ENCODE measurements at regions not wholly inside any gene's neighbourhood (a gene's known extent, or its start where the extent isn't known, plus 50 kb on each side); places are given as distances from the start of the nearest gene placed in this dataset.
"Not testable (repeated sequence)": the region's sequence is repeated elsewhere in the genome, so short reads cannot be mapped to it uniquely, and the experiment has no call there.

GRCh38 chr5:18653216-18653752 is 1019.0 kb downstream of the TAF11L14 start:
- FAIRE-seq (no peak), ATAC-seq (no peak), DNase-seq (no peak)
- H3K36me3 ChIP-seq, result no peaks in the 10 kb centered on the region
- H3K27ac ChIP-seq, result no peak overlapping the region
- no peak for TF ChIP-seq CTCF (IDR thresholded peaks at IDR 0.05)
- 89 to 91% methylated on average over 1 of the region's 1 CpG for WGBS, 2 donors
- no peaks in the 10 kb centered on the region for H3K9me3 ChIP-seq
- intact Hi-C loops (cut with DNase I), result no loop called here
- H3K27me3 ChIP-seq, result no peaks in the 10 kb centered on the region
- no peaks in the 10 kb centered on the region for H3K4me1 ChIP-seq
- H3K4me3 ChIP-seq, result no peak overlapping the region

- ATAC-seq (no peak), FAIRE-seq (peak; percentile 32), DNase-seq (no peak)
- Histone ChIP-seq H3K27me3 (no peaks in the 10 kb centered on the region), H3K36me3 (no peaks in the 10 kb centered on the region), H3K27ac (no peak overlapping the region), H3K9me3 (no peaks in the 10 kb centered on the region), H3K4me1 (no peaks in the 10 kb centered on the region), H3K4me3 (no peak overlapping the region)
- no peak for TF ChIP-seq CTCF (IDR thresholded peaks at IDR 0.05)
- intact Hi-C loops (cut with DNase I), result no loop called here
Measured at GRCh38 chr5:18660511-18660910, 1026.3 kb downstream of the TAF11L14 start.

DNA sequence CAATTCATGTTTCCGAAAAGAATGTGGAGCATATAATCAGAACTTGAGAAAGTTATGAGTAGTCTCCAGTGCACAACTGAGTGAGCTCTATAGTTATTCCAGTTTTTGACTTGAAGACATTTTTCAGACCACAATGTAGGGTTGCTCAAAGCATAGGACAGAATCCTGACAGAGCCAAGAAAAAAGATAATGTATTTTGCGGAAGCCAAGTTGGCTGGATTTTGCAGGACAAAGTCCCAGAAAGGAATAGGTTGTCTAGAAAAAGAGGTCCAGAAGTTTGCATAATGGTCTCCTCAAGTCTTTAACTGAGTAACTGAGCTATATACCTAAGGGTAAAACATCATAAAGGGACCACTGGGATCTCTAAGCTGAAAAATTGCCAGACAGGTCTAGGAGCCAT is 1028.0 kb downstream of the TAF11L14 start:
- intact Hi-C loops (cut with DNase I), result no loop called here
- no peak for DNase-seq
- 84 to 86% methylated on average over 2 of the region's 2 CpGs for WGBS, 2 donors

GRCh38 chr5:18674212-18674611 is 1040.0 kb downstream of the TAF11L14 start:
- H3K4me1 ChIP-seq; H3K4me3 ChIP-seq; H3K27ac ChIP-seq; H3K9me3 ChIP-seq; H3K27me3 ChIP-seq; FAIRE-seq; intact Hi-C loops (cut with DNase I); H3K36me3 ChIP-seq; DNase-seq; ATAC-seq: not testable (repeated sequence)
- 29 to 67% methylated on average over 2 to 4 of the region's 4 CpGs for WGBS, 2 donors

More for the DNA sequence above, 1028.0 kb downstream of the TAF11L14 start:
- ATAC-seq (no peak), FAIRE-seq (no peak)
- Histone ChIP-seq H3K27me3 (no peaks in the 10 kb centered on the region), H3K4me3 (no peak overlapping the region), H3K4me1 (no peaks in the 10 kb centered on the region), H3K9me3 (no peaks in the 10 kb centered on the region), H3K36me3 (no peaks in the 10 kb centered on the region), H3K27ac (no peak overlapping the region)
- TF ChIP-seq CTCF (IDR thresholded peaks at IDR 0.05), result no peak

DNA sequence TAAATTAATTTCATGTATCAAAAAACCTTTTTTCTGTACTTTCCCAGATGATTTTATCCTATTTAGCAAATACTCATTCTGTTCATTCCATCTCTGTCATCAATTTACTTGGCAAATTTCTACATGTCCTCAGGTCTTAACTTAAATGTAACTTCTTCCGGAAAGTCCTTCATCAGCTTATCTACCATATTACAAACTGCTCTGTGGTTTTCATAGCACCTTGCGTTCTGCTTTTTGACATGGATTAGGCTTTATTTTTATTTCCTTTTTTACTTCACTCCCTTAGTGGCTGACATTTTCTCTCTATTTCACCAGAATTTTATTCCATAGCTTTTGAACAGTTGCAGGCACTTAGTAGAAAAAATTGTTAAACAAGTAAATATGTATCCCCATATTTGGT is 1040.8 kb downstream of the TAF11L14 start:
- Histone ChIP-seq H3K27me3 (no peaks in the 10 kb centered on the region), H3K4me1 (no peaks in the 10 kb centered on the region), H3K36me3 (no peaks in the 10 kb centered on the region), H3K27ac (no peak overlapping the region), H3K4me3 (no peak overlapping the region), H3K9me3 (no peaks in the 10 kb centered on the region)
- DNase-seq (no peak), ATAC-seq (no peak), FAIRE-seq (no peak)
- TF ChIP-seq CTCF (IDR thresholded peaks at IDR 0.05), result no peak
- WGBS, 2 donors, result 63 to 93% methylated on average over 2 of the region's 2 CpGs
- intact Hi-C loops (cut with DNase I), result no loop called here
